Muscle layer of duodenum (tissue), 2 donors: ENCODE measurements at regions not wholly inside any gene's neighbourhood (a gene's known extent, or its start where the extent isn't known, plus 50 kb on each side); places are given as distances from the start of the nearest gene placed in this dataset.

ENCODE experiments used
- H3K27ac ChIP-seq: one replicate; pipeline ENCODE4 v1.7.0; 2013; ENCODE audit warnings: mild to moderate bottlenecking, low read length
- H3K27me3 ChIP-seq: one replicate; pipeline ENCODE4 v1.7.0; 2013; ENCODE audit warnings: low read depth, mild to moderate bottlenecking, control low read depth, low read length
- H3K36me3 ChIP-seq, 2 donors: one replicate each; pipeline ENCODE4 v1.7.0; 2013; ENCODE audit warnings: low read length in 2 of 2, control low read depth in 1 of 2, mild to moderate bottlenecking in 1 of 2; ENCODE audit not compliant: insufficient read depth in 2 of 2, control insufficient read depth in 1 of 2
- H3K4me1 ChIP-seq, 2 donors: one replicate each; pipeline ENCODE4 v1.7.0; 2013; ENCODE audit warnings: low read length in 2 of 2, mild to moderate bottlenecking in 2 of 2, control low read depth in 1 of 2, moderate library complexity in 1 of 2; ENCODE audit not compliant: insufficient read depth in 2 of 2, control insufficient read depth in 1 of 2
- H3K4me3 ChIP-seq, 2 donors: one replicate each; pipeline ENCODE4 v1.7.0; 2013; ENCODE audit warnings: low read length in 2 of 2, low read depth in 1 of 2, mild to moderate bottlenecking in 1 of 2
- H3K9me3 ChIP-seq, 2 donors: one replicate each; pipeline ENCODE4 v1.7.0; 2013; ENCODE audit warnings: low read length in 2 of 2, control low read depth in 1 of 2, mild to moderate bottlenecking in 1 of 2; ENCODE audit not compliant: control insufficient read depth in 1 of 2
- donor health status: healthy.

DNA sequence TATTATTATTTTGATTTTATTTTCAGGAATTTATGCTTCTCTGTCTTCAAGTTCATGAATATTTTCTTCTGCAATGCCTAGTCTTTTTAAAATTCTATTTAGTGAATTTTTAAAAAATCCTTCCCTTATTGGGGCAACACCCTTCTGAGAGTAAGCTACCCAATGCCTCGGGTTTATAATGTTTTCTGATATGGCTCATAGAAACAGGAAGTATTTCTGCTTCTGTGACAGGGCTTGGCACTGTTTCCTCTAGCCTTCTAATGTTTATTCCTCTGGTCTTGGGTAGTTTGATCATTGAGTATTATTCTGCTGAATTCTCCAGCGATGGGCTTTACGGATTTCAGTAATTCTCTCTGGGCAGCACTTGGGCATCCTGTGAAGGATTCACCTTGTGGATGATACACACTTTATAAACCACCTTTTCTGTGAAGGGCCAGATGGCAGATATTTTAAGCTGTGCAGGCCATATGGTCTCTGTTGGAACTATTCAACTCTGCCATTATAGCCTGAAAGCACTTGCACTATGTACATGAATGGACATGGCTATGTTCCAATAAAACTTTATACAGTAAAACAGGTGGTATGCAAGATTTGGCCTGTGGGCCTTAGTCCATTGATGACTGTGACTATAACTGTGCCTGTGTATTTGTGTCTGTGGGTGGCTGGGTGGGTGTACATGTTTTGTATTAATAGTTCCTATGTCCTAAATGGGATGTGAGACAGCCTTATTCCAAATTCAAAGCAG is 95.9 kb upstream of the FAT1 start:
- Histone ChIP-seq H3K4me3 (no peak overlapping the region), H3K9me3 (no peaks in the 10 kb centered on the region), H3K4me1 (peaks cover 4 to 8% of the 10 kb centered on the region in 2 donors), H3K36me3 (no peaks in the 10 kb centered on the region), H3K27me3 (no peaks in the 10 kb centered on the region), H3K27ac (no peak overlapping the region)

DNA sequence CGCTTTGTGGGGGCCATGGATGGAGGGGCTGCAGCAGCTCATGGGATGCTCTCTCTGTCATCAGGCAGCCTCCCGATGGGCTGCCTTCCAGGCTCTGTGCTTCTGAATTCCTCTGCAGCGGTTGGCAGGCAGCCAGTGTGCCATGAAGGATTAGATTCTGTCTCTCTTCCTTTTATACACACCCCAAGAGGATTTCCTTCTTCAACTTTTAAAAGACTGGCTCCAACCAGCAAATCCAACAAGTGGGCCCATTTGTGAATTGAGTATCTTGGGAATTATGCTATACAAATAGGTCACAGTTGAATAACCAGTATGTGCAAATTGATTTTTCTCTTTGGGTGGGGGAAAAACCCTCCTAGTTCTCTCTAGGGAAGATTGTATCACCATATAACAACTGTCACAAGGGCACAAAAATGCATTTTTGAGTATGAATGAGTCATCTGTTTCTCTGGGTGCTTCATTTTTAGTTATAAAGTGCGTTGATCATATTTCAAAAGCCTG is 96.8 kb upstream of the FAT1 start:
- Histone ChIP-seq H3K4me3 (no peak overlapping the region), H3K4me1 (peaks cover 4 to 8% of the 10 kb centered on the region in 2 donors), H3K9me3 (no peaks in the 10 kb centered on the region), H3K27ac (no peak overlapping the region), H3K36me3 (no peaks in the 10 kb centered on the region), H3K27me3 (no peaks in the 10 kb centered on the region)

DNA sequence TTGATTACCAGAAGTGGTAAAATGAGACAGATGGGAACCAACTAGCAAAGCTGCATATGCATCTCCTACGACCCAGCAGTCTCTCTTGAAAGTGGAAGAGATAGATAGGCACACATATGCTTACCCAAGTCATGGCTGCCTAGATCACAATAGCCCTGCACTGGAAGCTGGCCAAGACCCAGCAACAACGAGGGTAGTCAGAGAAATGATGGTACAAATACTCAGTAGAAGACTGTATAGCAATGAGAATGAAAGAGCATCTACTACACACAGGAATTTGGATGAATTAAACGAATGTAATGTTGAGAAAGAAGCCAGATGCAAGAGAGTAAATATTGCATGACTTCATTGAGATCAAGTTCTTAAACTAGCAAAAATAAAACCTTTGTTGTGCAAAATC is 100.3 kb upstream of the FAT1 start:
- Histone ChIP-seq H3K4me3 (no peak overlapping the region), H3K27me3 (no peaks in the 10 kb centered on the region), H3K36me3 (no peaks in the 10 kb centered on the region), H3K27ac (no peak overlapping the region), H3K9me3 (no peaks in the 10 kb centered on the region), H3K4me1 (peaks cover 4 to 8% of the 10 kb centered on the region in 2 donors)

DNA sequence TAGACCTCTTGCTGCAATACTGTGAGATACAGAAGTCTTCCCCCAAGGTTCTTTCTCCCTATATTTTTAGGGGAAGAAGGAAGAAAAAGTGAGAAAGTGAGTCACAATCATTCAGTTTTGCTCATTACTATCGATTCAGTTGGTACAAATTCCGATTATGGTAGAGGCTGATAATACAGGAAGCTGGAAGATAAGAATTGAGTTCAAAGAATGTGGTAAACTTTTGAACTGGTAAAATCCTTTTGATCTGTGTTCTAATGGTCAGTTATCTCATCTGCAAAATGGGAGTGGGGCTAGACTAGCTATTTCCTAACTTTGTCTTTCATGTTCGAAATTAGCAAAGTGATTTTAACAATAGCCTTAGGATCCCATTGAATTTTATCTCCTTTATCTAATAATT is 101.4 kb upstream of the FAT1 start:
- Histone ChIP-seq H3K27ac (no peak overlapping the region), H3K9me3 (peaks cover 0 to 4% of the 10 kb centered on the region in 2 donors), H3K4me1 (peaks cover 4 to 7% of the 10 kb centered on the region in 2 donors), H3K36me3 (no peaks in the 10 kb centered on the region), H3K4me3 (no peak overlapping the region), H3K27me3 (no peaks in the 10 kb centered on the region)

DNA sequence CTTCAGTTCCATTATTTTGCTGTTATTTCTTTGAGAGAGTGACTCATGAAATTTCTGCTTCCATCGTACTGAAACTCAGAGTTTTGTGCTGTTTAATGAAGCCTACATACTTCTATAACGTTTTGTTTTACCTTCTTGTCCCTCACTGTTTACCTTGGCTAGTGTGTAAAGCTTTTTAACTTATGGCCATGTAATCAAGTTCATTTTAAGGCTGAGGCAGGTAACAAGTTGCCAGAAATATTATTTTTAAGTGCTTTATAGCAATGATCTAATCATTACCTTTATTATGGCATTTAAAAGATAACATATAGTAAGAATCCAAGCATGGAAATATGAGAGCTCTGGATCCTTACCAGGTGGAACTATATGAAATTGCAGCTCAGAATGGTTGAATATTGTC is 102.3 kb upstream of the FAT1 start:
- peaks cover 0 to 4% of the 10 kb centered on the region in 2 donors for H3K9me3 ChIP-seq
- no peaks in the 10 kb centered on the region for H3K36me3 ChIP-seq
- no peak overlapping the region for H3K27ac ChIP-seq
- H3K4me3 ChIP-seq: no peak overlapping the region
- H3K27me3 ChIP-seq: no peaks in the 10 kb centered on the region
- H3K4me1 ChIP-seq: no peaks in the 10 kb centered on the region

DNA sequence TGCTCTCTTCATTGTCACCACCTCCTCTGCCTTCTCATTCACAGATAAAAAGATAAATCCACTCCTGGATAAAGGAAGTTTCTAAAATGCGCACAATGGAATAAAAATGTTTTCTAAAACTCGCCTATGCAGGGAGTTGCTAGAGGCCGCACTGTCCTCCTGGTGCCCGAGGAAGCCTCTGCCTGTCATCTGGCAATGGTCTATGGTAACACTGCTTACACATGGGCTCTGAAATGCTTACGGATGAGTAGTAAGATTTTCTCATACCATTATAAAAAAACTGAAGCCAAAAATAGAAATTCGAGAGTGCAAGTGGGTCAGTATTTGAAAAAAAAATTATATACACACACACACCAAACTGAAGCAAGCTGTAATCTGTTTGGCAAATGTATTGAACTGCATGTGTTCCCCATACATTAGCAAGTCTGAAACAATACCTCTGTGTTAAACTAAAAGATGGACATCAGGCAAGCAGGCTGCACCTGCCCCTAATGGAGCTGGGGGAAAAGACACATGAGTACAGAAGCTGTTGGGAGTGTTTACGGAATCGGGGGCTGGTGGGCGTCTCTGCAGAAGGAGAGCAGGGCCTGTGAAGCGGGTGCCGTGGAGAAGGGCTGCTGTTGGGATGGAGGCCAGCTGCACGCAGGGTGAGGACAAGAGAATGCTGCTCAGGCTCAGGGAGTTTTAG is 103.3 kb upstream of the FAT1 start:
- Histone ChIP-seq H3K9me3 (peaks cover 0 to 4% of the 10 kb centered on the region in 2 donors), H3K27me3 (no peaks in the 10 kb centered on the region), H3K4me3 (no peak overlapping the region), H3K36me3 (no peaks in the 10 kb centered on the region), H3K4me1 (no peaks in the 10 kb centered on the region), H3K27ac (no peak overlapping the region)

DNA sequence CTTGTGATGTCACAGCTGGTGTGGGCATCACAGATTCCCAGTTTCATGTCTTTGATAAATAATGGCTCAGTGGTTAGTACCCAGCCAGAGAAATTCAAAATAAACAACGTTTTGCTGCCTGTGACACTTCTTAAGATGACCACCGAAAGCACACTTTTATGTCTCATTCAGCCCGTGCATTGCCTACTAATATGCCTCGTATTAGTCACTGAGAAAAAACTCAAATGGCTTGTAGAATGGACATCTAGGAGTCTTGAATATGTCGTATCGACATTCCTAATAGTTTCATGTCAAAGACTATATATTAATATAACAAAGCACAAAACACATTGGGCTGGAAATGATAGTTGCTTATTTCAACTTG is 103.9 kb upstream of the FAT1 start:
- peaks cover 0 to 4% of the 10 kb centered on the region in 2 donors for H3K9me3 ChIP-seq
- H3K4me1 ChIP-seq: no peaks in the 10 kb centered on the region
- H3K27ac ChIP-seq: no peak overlapping the region
- no peaks in the 10 kb centered on the region for H3K27me3 ChIP-seq
- no peaks in the 10 kb centered on the region for H3K36me3 ChIP-seq
- H3K4me3 ChIP-seq: no peak overlapping the region

DNA sequence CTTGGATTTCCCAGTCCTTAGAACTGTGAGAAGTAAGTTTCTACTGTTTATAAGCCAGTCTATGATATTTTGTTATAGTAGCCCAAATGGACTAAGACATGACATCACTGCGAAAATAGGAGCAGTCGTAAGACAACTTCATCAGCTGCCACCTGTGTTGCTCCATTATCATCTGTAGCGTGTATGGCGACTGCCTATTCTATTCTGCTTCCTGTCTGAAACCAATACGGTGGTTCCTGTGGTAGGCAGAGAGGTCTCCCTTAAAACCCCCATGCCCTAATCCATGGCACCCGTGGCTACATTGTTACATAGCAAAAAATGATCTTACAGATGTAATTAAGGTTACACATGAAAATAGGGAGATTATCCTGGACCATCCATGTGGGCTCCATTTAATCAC is 105.4 kb upstream of the FAT1 start:
- Histone ChIP-seq H3K27me3 (no peaks in the 10 kb centered on the region), H3K4me3 (no peak overlapping the region), H3K27ac (no peak overlapping the region), H3K36me3 (no peaks in the 10 kb centered on the region), H3K4me1 (no peaks in the 10 kb centered on the region), H3K9me3 (peaks cover 0 to 4% of the 10 kb centered on the region in 2 donors)

DNA sequence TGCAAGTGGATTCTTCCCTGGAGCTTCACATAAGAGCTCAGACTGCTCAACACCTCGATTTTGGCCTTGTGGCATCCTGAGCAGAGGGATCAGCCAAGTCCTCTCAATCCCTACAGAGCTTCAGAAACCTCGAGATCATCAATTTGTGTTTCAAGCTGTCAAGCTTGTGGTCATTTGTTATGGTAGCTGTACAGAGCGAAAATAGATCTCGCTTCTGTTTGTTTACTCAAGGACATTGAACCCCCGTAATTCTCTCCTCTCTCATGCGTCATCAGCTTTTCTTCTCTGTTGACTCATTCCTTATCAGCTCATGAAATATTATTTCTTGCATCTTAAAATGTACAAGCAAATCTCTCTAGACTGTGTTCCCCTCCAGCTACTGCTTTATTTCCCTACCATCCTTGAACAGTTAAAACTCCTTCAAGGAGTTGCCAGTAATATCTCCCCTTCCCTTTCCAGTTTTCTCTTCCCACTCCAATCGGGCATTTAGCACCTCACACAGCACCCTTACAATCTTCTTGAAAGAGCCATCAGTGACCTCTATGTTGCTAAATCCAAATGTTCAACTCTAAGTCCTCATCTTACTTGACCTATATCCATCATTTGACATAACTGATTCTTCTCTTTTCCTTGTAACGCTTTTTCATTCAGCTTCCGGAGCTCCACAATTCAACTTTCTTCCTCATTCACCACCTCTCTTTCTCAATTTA is 106.2 kb upstream of the FAT1 start:
- Histone ChIP-seq H3K4me1 (no peaks in the 10 kb centered on the region), H3K27ac (no peak overlapping the region), H3K27me3 (no peaks in the 10 kb centered on the region)

DNA sequence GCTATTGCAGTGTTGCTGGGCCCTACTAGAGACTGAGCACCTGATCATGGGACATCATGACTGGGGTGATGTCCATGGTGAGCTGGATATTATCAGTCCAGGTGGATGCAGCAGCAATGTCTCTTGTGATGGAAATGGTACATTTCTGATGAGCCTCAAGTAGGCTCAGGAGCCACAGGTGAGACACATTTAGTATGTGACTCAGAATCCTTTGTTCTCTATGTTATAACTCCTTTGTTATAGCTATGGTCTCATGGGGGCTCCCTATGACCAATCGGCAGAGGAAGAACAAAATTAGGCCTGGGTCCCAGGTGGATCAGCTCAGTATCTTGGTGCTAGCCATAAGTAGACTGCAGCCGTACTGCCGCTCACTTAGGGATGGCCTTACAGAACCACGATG is 107.9 kb upstream of the FAT1 start:
- no peaks in the 10 kb centered on the region for H3K36me3 ChIP-seq
- H3K27me3 ChIP-seq: no peaks in the 10 kb centered on the region
- H3K4me3 ChIP-seq: no peak overlapping the region
- no peaks in the 10 kb centered on the region for H3K4me1 ChIP-seq
- H3K9me3 ChIP-seq: peaks cover 0 to 4% of the 10 kb centered on the region in 2 donors
- no peak overlapping the region for H3K27ac ChIP-seq

More for the DNA sequence above, 106.2 kb upstream of the FAT1 start:
- H3K36me3 ChIP-seq: no peaks in the 10 kb centered on the region
- H3K4me3 ChIP-seq: no peak overlapping the region
- H3K9me3 ChIP-seq: peaks cover 0 to 4% of the 10 kb centered on the region in 2 donors

DNA sequence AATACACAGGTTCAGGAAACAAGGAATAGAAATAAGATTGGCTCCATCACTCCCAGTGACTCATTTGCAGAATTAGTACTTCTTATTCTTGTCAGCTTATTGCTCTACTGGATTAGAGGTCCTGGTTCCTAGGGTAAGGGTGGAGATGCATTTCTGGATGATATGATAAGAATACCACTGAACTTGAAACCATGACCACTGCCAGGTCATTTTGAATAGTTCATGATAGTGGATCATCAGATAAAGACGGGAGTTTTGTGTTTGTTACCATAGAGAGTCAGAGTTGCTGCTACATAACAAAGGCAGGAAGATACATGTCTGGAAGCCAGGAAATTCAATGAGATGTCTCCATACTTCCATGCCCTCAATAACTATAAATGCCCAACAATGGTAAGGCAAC is 109.2 kb upstream of the FAT1 start:
- H3K4me1 ChIP-seq: no peaks in the 10 kb centered on the region
- no peak overlapping the region for H3K4me3 ChIP-seq
- no peak overlapping the region for H3K27ac ChIP-seq
- H3K27me3 ChIP-seq: no peaks in the 10 kb centered on the region
- H3K9me3 ChIP-seq: peaks cover 0 to 6% of the 10 kb centered on the region in 2 donors
- no peaks in the 10 kb centered on the region for H3K36me3 ChIP-seq
